H1 (cell line): ENCODE measurements at regions not wholly inside any gene's neighbourhood (a gene's known extent, or its start where the extent isn't known, plus 50 kb on each side); places are given as distances from the start of the nearest gene placed in this dataset.
"Not testable (repeated sequence)": the region's sequence is repeated elsewhere in the genome, so short reads cannot be mapped to it uniquely, and the experiment has no call there.

Experiments
- CTCF ChIA-PET: fragments of 300-600 bp; sonication (Branson Sonifier 250); formaldehyde crosslinking; loops from one replicate; lab custom pipeline; 2021; ENCODE audit not compliant: partially characterized antibody; lab: Charles Lee
- POLR2A ChIA-PET: fragments of 300-600 bp; sonication (Branson Sonifier 250); formaldehyde crosslinking; loops from one replicate; lab custom pipeline; 2021; ENCODE audit warnings: inconsistent platforms; ENCODE audit not compliant: partially characterized antibody; lab: Charles Lee
- DNase-seq, 2 experiments: peaks; one replicate each; pipeline versions ENCODE4 v3.0.0 to v3.0.0-alpha.2; 2010 to 2022; ENCODE audit warnings: low spot score in 2 of 2, low read depth in 1 of 2, mixed read lengths in 1 of 2
- FAIRE-seq: peaks from 2 replicates; lab custom pipeline; 2011; peaks lifted over from hg19 to GRCh38; lab: Jason Lieb, UNC
- H2AFZ ChIP-seq: 2 replicates; pipeline ENCODE4 v1.8.1; 2012; ENCODE audit warnings: low read length, inconsistent platforms
- H2AK5ac ChIP-seq: 2 replicates; pipeline ENCODE4 v1.6.1; 2013; ENCODE audit warnings: low read depth, low read length
- H2BK120ac ChIP-seq: replicated peaks from 2 replicates; pipeline ENCODE3; 2013; ENCODE audit warnings: low read depth, low read length, inconsistent platforms
- H2BK12ac ChIP-seq: 2 replicates; pipeline ENCODE4 v1.6.1; 2013; ENCODE audit warnings: low read depth, low read length
- H2BK15ac ChIP-seq: 2 replicates; pipeline ENCODE4 v1.6.1; 2013; ENCODE audit warnings: low read length
- H2BK20ac ChIP-seq: 2 replicates; pipeline ENCODE4 v1.6.1; 2013; ENCODE audit warnings: low read length
- H2BK5ac ChIP-seq: 2 replicates; pipeline ENCODE4 v1.6.1; 2013; ENCODE audit warnings: low read depth, low read length
- H3K14ac ChIP-seq: 2 replicates; pipeline ENCODE4 v1.6.1; 2013; ENCODE audit warnings: inconsistent platforms; ENCODE audit not compliant: insufficient read length
- H3K18ac ChIP-seq: 2 replicates; pipeline ENCODE4 v1.6.1; 2013; ENCODE audit warnings: low read length; ENCODE audit errors: extremely low read depth
- H3K23ac ChIP-seq: 2 replicates; pipeline ENCODE4 v1.6.1; 2013; ENCODE audit warnings: inconsistent platforms; ENCODE audit not compliant: insufficient read length
- H3K23me2 ChIP-seq: 2 replicates; pipeline ENCODE4 v1.6.1; 2013; ENCODE audit warnings: low read depth, low read length
- H3K27ac ChIP-seq: 2 replicates; pipeline ENCODE4 v1.6.1; 2011; ENCODE audit warnings: low read depth, low read length, inconsistent platforms
- H3K27me3 ChIP-seq, 4 experiments: replicated peaks in 1 of 4; 1 replicate in 1 of 4; 2 replicates in 3 of 4; pipeline versions ENCODE4 v1.6.1 to v1.8.1; 2011 to 2013; ENCODE audit warnings: low read length in 3 of 4, mild to moderate bottlenecking in 3 of 4, inconsistent platforms in 2 of 4, mixed read lengths in 2 of 4, moderate library complexity in 1 of 4; ENCODE audit not compliant: control insufficient read depth in 3 of 4, insufficient read depth in 3 of 4; ENCODE audit errors: extremely low read depth in 1 of 4
- H3K36me3 ChIP-seq, 4 experiments: 2 replicates each; pipeline versions ENCODE4 v1.6.1 to v1.8.1; 2011 to 2013; ENCODE audit warnings: mild to moderate bottlenecking in 4 of 4, low read length in 3 of 4, moderate library complexity in 2 of 4, control low read depth in 1 of 4, inconsistent platforms in 1 of 4; ENCODE audit not compliant: insufficient read depth in 4 of 4, control insufficient read depth in 2 of 4
- H3K4ac ChIP-seq: replicated peaks from 2 replicates; pipeline ENCODE3; 2013; ENCODE audit warnings: low read length, low read depth, mixed read lengths, inconsistent platforms; ENCODE audit not compliant: insufficient read length
- H3K4me1 ChIP-seq, 4 experiments: replicated peaks in 1 of 4; 1 replicate in 1 of 4; 2 replicates in 3 of 4; pipeline versions ENCODE4 v1.6.1 to v1.8.1; 2011 to 2013; ENCODE audit warnings: low read length in 3 of 4, inconsistent platforms in 2 of 4, mixed read lengths in 1 of 4; ENCODE audit not compliant: insufficient read depth in 4 of 4, control insufficient read depth in 3 of 4
- H3K4me2 ChIP-seq, 2 experiments: 2 replicates each; pipeline versions ENCODE4 v1.6.1 to v1.8.1; 2011 to 2013; ENCODE audit warnings: low read depth in 2 of 2, low read length in 2 of 2, control low read depth in 1 of 2, inconsistent platforms in 1 of 2, mild to moderate bottlenecking in 1 of 2; ENCODE audit not compliant: insufficient read depth in 1 of 2
- H3K4me3 ChIP-seq, 4 experiments: fragments of 200-600, 300-600 bp in 1 of 4; sonication (generic), shearing (Covaris generic), sonication (Bioruptor Twin) in 1 of 4; 2 replicates each; pipeline versions ENCODE4 v1.5.1 to v1.8.1; 2011 to 2016; ENCODE audit warnings: low read length in 4 of 4, low read depth in 3 of 4, control low read depth in 2 of 4, inconsistent platforms in 2 of 4, mild to moderate bottlenecking in 2 of 4, mixed read lengths in 1 of 4, moderate library complexity in 1 of 4; ENCODE audit not compliant: insufficient read depth in 2 of 4; ENCODE audit errors: extremely low read depth in 1 of 4
- H3K56ac ChIP-seq: replicated peaks from 2 replicates; pipeline ENCODE3; 2013; ENCODE audit warnings: low read depth, mild to moderate bottlenecking, mixed read lengths, low read length, inconsistent platforms; ENCODE audit not compliant: insufficient read length
- H3K79me1 ChIP-seq: 2 replicates; pipeline ENCODE4 v1.6.1; 2013; ENCODE audit warnings: low read depth, low read length, control low read depth
- H3K79me2 ChIP-seq, 2 experiments: 2 replicates each; pipeline versions ENCODE4 v1.6.1 to v1.8.1; 2012 to 2013; ENCODE audit warnings: low read length in 2 of 2, mild to moderate bottlenecking in 2 of 2, inconsistent platforms in 1 of 2; ENCODE audit not compliant: insufficient read depth in 2 of 2, control insufficient read depth in 1 of 2
- H3K9ac ChIP-seq, 4 experiments: replicated peaks in 1 of 4; 1 replicate in 1 of 4; 2 replicates in 3 of 4; pipeline versions ENCODE4 v1.6.1 to v1.8.1; 2011 to 2013; ENCODE audit warnings: low read depth in 3 of 4, low read length in 3 of 4, control low read depth in 2 of 4, mild to moderate bottlenecking in 2 of 4, moderate library complexity in 2 of 4, inconsistent platforms in 1 of 4; ENCODE audit errors: extremely low read depth in 1 of 4
- H3K9me3 ChIP-seq, 2 experiments: 2 replicates each; pipeline versions ENCODE4 v1.6.1 to v1.8.1; 2012 to 2013; ENCODE audit warnings: mild to moderate bottlenecking in 2 of 2, moderate library complexity in 2 of 2, control low read depth in 1 of 2, inconsistent platforms in 1 of 2, low read depth in 1 of 2, low read length in 1 of 2, mixed read lengths in 1 of 2; ENCODE audit not compliant: insufficient read depth in 2 of 2
- H4K20me1 ChIP-seq, 2 experiments: replicated peaks in 1 of 2; 2 replicates each; pipeline versions ENCODE3 to v1.8.1; 2011 to 2013; ENCODE audit warnings: inconsistent platforms in 2 of 2, low read length in 2 of 2, mild to moderate bottlenecking in 1 of 2; ENCODE audit not compliant: insufficient read depth in 2 of 2, control insufficient read depth in 1 of 2
- H4K5ac ChIP-seq: 2 replicates; pipeline ENCODE4 v1.6.1; 2013; ENCODE audit warnings: low read length, low read depth, mixed read lengths, inconsistent platforms; ENCODE audit not compliant: insufficient read length
- H4K8ac ChIP-seq: 2 replicates; pipeline ENCODE4 v1.8.0; 2013; ENCODE audit warnings: mild to moderate bottlenecking, moderate library complexity, low read length, inconsistent platforms; ENCODE audit not compliant: insufficient read depth; ENCODE audit errors: extremely low read depth
- H4K91ac ChIP-seq: replicated peaks from 2 replicates; pipeline ENCODE3; 2013; ENCODE audit warnings: low read length, mixed read lengths, inconsistent platforms; ENCODE audit not compliant: insufficient read length
- WGBS, 2 experiments: shearing (Covaris generic) in 1 of 2; methylation state at CpG; one replicate each; pipeline versions ENCODE4 v1.1.6 to v1.1.7; 2013 to 2015; ENCODE audit warnings: low lambda C conversion rate in 2 of 2, mixed read lengths in 2 of 2, inconsistent platforms in 1 of 2, low coverage in 1 of 2, missing lambda C conversion rate in 1 of 2; ENCODE audit not compliant: insufficient replicate concordance in 2 of 2, insufficient coverage in 1 of 2, insufficient read length in 1 of 2; ENCODE audit errors: extremely low coverage in 1 of 2, missing lambda C conversion rate in 1 of 2; 5-methylcytosine and 5-hydroxymethylcytosine counted together

GRCh38 chr3:11910216-11910930 lies 63.7 kb upstream of the TAMM41 start:
- H4K5ac ChIP-seq, H3K14ac ChIP-seq, H2AFZ ChIP-seq, H3K56ac ChIP-seq, H3K27ac ChIP-seq, H3K27me3 ChIP-seq, H2BK12ac ChIP-seq, H3K79me2 ChIP-seq, H3K4me3 ChIP-seq, H3K9me3 ChIP-seq, H3K4ac ChIP-seq, H2BK20ac ChIP-seq, H2BK120ac ChIP-seq, H3K23ac ChIP-seq, H4K20me1 ChIP-seq, H4K91ac ChIP-seq, H4K8ac ChIP-seq, FAIRE-seq, H3K79me1 ChIP-seq, H2BK15ac ChIP-seq, POLR2A ChIA-PET, H3K9ac ChIP-seq, DNase-seq, H3K23me2 ChIP-seq, H3K36me3 ChIP-seq, H3K4me1 ChIP-seq, H3K18ac ChIP-seq, H2AK5ac ChIP-seq, H3K4me2 ChIP-seq, H2BK5ac ChIP-seq: not testable (repeated sequence)
- WGBS, 2 experiments = 96% methylated on average over 4 of the region's 5 CpGs; no CpG with 5 or more reads in 1 of the 2 experiments
- CTCF ChIA-PET = interaction anchor here (0.6 to 1.2 kb wide), 3 partner anchors 29 to 418 kb away, joined by 3 to 4 read pairs (median 3); no protein-coding TSS in a partner anchor
